ENCODE measurements at regions not wholly inside any gene's neighbourhood (a gene's known extent, or its start where the extent isn't known, plus 50 kb on each side); places are given as distances from the start of the nearest gene placed in this dataset.
"Not testable (repeated sequence)": the region's sequence is repeated elsewhere in the genome, so short reads cannot be mapped to it uniquely, and the experiment has no call there.

DNA sequence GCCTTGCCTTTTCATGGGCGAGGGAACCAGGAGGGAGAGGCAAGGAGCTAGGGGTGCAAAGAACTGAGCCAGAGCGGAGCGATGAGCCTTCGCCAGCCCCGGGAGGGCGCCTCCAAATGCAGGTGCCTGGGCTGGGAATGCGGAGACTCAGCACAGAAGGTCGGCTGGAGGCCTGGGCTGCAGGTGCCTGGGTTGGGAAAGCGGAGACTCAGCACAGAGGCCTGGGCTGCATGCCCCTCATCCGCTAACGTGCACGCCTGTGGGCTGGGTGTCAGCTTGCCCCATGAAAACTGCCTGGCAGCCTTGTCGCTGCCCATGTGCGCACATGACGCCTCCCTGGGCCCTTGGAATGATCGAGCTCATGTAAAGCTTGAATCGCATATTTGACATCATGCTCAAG is 51.8 kb downstream of the POM121L12 start:
- no peak for DNase-seq

DNA sequence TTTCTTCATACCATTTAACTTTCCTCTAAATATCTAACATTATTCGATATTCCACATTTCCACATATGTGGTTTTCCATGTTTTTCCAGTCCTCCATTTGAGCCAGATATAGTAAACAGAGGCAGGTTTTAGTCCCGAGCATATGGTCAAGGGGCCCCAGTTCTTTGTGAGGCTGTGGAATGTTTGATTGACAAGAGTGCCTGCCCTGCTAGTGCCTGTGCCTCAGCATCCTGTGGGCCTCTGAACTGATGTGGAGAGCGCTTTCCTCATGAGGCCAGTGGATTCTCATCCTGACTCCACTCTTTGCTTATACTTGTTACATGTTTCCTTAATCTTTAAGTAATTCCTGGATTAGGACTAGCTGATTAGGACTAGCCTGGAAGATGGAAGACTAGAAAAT is 58.8 kb downstream of the POM121L12 start:
- no peak for DNase-seq

DNA sequence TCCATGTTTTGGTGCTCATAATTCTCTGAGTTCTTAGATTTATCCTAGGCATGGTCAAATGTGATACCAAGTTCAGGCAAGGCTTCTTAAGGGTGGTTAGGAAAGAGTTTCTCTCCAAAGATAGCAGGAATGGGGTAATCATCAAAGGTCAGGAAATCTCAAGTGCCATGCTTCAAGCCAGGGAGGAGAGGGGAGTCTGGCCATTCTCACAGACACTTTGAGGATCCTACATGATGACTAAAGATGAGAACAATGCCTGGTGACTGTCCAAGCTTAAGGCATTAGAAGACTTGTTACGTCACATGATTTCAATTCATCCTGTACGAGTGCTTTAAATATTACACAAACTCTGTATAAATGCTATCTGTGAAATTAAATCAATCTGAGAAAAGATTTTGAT is 59.4 kb downstream of the POM121L12 start:
- DNase-seq, result no peak

DNA sequence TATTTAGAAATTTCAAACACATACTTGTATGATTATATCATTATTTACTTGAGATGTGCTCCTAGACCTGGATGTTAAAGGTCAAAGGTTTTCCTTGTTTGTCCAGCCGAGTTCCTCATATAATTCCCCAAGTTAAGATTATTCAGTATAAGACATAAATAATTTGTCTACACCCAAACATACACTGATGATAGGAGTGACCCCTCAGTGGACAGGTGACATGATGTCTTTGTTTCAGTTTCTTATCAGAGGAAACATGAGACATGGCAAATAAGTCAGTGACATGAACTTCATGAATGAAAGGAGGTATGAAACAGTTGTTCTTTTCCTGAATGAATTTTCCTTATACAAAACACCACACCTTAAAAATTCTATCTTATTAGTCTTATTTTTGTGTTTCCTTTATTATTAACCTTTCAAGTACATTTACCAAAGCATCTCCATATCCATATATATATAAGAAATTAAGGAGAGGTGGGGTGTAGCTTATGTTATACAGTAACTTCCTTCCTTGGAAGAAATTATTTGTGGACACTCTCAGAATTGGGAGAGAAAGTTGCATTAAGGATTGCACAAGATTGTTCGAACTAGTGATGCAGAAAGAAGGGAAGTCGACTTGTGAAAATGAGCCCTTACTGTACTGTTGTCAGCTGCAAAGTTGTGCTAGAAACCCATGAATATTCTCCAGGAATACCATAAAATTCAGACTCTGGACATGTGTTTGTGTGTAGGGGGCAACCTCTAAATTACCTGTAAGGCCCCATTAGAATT is 60.5 kb downstream of the POM121L12 start:
- DNase-seq, result no peak

DNA sequence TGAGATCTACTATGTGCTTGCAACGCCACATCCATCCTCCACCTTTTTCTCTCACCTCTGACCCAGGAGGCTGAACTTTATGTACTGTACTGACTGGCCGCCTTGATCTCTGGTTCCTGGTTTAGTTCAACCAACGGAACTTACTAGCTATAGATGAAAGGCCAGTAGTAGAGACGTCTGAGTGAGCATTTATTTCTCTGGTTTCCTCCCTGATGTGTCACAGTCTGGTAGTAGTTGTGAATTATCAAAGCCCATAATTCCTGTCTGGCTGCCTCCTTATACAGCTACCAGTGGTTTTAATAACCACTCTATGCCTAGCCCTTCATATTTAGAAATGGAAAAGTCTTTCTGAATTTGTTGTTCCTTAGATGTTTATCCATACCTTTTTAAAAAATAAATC is 64.7 kb downstream of the POM121L12 start:
- DNase-seq, result no peak

DNA sequence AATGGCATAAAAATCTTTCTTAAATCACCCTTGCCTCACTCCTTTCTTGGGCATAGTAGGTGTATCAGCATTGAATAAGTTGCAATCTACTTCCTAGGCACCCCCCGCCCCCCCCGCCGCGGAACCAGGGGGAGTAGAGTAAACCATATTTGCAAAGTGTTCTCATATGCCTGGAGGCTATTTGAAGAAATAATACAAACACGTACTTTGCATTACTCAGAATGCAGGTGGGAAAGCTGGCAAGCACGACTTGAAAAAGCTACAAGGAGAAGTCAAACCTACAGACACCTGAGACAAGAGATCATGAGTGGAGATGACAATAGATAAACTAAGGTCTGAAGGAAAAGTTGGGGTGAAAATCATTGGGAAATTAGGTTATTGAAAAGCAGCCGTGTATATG is 65.6 kb downstream of the POM121L12 start:
- DNase-seq, result no peak

DNA sequence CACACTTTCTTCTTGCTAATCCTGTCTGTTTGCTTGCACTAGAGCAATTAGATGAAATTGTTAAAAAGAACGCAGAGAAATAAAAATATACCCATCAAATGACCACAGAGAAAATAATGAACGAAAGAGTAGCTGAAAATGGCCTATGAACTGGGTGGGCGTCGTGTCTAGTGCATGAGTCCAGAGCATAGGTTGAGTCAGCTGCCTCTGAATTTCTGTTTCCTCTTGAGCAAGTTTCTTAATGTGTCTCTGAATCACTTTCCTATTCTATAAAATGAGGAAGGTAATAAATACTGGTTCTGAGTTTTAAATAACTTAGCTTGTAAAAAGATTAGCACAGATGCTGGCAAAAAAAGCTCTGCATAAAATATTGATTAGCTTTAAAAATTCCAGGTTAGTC is 75.0 kb downstream of the POM121L12 start:
- DNase-seq, result no peak

DNA sequence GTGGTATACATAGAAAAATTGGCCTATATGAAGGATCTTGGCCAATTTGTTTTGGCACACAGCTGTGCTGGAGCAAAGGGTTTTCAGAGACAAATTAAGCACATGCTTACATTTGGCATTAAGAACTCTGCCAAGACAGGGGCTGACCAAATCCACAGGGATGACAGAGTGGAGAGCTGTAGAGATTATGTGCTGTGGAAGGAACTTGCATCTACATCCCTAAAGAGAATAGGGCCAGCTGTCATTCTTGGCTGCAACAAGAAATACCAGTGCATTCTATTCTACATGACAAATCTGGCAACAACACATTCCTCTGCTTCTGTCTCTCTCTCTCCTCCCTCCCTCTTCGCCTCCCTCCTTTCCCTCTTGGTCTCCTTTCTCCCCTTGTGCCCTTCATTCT is 75.6 kb downstream of the POM121L12 start:
- no peak for DNase-seq

DNA sequence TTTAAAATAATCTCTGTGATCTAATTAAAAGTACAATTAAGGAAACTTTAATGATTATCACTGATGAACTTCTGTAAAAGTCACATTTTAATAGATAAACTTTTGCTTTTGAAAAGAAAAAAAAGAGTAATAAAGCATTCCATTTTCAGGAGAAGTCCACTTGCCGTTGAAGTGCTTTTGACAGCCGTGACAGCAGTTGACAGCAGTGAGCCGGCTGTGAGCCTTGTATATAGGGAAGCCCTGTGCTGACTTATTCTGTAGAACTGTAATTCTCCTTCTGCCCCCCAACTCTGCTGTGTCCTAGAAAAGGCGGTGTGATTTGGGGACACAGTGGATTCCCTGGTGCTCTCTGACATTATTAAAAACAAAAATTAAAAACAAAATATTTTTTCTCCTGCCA is 78.0 kb downstream of the POM121L12 start:
- DNase-seq, result no peak

DNA sequence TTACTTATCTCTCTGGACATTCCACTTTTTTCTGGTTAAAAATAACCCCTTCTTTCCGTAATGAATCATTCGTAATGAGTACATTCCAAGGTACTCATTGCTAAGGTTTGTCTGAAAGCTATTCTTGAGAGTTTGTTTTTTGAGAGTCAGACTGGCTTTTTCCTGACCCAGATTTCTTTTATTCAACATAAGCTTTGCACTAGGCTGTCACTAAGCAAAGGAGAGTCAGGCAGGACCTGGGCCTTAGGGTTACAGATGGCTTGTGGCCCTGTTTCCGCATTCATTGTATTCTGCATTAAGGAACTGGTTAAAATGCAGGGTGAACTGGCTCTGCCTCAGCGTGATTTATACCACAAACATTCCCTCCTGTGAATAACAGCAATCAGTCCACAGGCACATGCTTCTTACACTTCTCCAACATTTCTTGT is 84.1 kb downstream of the POM121L12 start:
- no peak for DNase-seq

DNA sequence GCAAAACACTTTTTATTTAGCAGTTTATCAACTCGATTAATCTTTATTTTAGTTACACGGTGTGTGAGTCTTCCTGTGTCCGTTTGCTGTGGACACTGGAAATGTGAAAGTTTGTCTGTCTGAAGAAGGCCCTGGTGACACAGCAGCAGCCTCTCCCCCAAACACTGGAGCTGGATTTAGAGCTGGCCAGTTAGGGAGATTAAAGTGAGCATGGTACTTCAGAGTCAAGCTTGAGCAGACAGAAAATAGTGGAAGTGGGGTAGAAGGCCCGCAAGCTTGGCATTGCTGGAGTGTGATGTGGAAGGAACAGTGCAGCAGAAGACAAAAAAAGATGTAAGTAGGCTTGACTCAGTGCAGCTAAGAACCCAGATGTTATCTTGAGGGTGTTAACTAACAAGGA is 85.9 kb downstream of the POM121L12 start:
- no peak for DNase-seq

DNA sequence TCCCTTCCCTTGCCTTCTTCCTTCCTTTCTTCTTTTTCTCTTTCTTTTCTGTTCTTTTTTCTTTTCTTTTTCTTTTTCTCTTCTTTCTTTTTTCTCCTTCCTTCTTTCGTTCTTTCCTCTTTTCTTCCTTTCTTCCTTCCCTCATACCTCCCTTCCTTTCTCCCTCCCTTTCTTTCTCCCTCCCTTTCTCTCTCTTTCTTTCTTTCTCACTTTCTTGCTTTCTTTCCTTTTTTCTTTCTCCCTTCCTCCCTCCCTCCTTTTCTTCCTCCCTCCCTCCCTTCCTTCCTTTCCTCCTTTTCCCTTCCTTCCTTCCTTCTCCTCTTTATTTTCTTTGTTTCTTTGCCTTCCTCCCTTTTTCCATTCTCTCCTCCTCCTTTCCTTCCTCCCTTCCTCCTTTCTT is 96.3 kb downstream of the POM121L12 start:
- no peak for DNase-seq

DNA sequence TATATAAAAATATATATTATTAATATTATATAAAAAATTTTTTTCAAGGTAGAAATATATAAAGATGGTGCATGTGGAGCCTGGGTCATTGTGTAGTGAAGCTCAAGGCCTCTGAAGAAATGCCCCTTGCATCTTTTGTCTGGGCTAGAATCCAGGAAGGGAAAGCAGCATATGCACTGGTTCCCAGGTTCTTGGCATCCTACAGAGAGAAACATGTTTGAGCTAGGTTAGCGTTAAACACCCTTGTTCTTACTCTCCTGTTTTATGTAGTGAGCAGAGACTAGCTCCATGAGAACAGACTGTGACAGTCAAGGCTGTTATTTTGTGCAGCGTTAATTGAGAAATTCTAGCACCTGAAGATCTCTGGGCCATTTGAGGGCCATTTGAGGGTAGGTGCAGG is 116.1 kb downstream of the POM121L12 start:
- no peak for DNase-seq

DNA sequence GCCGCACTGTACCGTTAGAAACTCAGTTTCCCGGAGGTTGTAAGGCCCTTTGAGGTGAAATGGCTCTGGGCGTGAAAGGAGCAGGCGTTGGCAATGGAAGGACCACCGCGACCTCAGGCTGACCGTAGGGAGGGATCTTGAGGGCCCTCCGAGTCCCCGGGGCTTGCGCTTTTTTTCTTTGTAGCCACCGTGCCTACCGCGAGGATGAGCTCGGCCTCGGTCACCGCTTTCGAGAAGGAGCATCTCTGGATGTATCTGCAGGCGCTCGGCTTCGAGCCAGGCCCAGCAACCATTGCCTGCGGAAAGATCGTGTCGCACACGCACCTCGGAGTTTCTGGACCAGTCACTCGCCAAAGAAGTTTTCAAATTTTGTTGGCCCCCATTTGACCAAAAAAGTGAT is 151.8 kb downstream of the POM121L12 start:
- DNase-seq, result not testable (repeated sequence)

DNA sequence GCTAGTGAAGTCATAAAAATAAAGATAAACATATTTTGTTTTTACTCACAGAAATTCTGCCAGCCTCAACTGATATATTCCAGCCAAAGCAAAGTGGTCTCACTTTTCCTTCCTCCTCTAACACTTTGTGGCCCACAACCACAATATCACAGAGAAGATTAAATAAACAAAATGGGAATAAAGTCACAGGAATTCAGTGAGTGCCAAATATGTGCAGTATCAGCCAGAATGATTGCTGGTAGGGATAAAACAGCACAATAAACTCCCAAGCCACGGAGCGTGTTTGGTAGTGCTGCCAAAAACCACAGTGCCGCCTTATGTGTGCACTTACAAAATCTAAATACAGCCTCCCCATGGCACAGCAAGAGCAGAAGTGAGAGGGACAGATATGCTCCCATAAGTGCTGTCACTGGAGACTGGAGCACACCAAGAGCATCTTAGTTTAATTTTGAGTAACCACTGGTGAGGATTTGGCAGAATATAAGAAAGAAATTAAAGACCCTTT is 155.8 kb downstream of the POM121L12 start:
- DNase-seq, result no peak

DNA sequence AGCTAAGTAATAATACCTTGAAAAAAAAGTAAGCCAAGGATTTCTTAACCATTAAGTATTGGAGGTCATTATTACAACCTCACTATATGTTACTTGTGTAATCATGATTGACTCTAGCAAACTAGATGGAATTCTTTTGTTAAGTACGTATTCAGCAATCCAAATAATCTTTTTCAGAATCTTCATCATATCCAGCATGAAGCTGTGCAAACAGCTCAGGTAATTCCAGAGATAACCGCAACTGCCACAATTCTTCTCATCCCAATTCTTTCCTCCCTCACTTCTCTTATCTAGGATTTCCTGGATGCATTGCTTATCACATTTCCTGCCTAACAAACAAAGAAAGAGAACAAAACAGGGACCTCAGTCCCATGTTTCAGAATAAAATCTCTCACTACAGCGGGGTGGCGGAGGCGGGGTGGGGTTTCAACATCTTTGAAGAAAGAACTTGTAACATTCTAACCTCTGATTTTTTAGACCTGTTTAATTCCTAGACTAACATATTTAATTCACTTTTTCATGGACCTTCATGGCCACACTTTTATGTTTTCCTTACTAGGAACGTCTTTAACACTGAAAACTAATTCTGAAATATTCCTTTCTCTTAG is 156.5 kb downstream of the POM121L12 start:
- no peak for DNase-seq

DNA sequence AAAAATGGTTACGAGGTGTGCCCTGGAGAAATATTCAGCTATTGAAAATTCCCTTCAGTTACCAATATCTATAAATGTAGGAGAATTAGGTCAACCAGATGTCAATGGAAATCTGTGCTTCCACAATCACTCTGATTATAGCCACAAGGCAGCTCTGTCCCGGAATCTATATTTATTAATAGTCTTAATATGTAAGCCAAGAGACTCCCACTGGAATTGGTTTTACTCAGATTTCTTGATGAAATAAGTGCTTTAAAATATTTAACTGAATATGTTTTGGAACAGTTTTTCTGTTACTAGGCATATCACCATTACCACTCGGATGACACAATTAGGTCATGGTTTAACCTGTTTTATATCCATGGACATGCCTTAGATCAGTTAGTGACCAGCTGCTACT is 169.6 kb downstream of the POM121L12 start:
- no peak for DNase-seq

DNA sequence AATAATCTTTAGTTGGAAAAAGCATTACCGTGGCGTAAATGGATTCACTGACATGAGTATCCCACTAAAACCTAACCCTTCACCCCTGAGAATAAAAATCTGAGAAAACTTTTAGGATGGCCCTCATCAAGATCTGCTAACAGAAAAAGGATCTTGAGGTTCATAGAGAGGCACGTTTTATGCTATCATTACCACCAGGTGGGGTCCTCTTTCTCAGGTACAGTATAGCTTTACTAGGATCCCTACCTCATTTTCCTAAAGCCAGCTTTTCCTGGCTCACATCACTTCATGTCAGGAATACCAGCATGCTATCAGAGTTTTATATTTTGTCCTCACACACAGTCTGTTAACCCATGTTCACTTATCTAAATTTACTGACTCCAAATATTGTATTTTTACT is 173.7 kb downstream of the POM121L12 start:
- DNase-seq, result no peak

DNA sequence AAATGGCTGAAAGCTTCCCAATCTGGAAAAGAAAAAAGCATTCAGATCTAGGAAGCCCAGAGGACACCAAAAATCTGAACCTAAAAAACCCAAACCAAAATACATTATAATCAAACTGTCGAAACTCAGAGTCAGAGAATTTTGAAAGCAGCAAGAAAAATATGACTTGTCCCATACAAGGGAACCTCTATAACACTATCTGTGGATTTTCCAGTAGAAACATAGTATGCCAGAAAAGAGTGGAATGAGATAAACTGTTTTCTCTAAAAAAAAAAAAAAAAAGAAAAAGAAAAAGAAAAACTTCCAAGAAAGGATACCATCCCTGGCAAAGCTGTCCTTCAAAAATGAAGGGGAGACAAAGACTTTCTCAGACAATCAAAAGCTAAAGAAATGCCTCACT is 179.0 kb downstream of the POM121L12 start:
- no peak for DNase-seq

DNA sequence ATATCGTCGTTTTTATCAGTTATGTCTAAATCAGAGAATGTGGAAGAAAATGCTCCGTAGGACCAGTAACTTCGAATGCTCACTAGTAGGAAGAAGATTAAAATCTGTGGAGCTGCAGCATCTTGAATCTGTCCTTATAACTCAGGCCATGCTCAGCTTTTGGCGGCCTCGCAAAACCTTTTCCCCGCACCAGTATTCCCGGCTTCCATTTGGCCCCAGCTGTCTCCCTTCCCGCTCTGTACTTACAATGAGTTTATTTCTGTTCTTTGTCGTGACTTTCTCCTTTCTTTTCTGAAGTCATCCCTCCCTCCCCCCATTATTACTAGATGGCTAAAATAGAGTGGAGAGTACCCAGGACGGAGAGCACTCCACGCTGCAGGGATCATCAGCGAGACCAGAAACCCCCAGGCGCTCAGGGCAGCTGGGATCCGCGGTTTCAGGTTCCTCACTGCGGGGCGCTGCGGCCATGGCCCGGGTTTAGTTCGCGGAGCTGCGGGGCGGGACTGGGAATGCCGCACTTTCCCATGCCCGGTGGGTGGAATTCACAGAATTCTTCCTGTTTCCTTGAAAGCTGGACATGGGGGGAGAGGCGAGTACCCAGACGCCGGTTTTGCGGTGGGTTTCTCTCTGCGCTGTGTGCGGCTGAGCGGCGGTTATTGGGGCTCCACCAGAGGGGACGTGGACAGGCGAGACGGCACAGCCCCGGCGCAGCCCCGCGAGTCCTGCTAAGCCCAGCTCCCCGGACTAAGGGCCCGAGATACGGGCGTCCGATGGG is 183.5 kb downstream of the POM121L12 start:
- DNase-seq, result no peak

DNA sequence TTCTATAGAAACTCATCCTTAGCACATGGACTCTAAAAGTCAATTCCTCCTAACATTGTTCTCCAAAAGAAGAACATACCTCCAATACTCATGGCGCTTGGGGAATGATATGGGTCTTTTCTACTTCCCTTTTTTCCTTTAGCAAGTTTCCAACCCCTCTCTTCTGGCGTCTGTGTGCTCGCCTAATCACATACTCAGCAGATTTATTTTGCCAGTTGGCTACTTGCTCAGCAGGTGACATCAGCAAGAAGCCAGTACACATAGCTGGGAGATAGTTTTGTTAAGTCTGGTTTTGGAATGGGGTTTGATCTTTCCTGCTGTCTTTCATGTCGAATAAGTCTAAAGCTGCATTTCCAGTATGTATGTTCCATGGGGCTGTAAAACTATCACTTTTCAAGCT is 193.8 kb downstream of the POM121L12 start:
- no peak for DNase-seq

DNA sequence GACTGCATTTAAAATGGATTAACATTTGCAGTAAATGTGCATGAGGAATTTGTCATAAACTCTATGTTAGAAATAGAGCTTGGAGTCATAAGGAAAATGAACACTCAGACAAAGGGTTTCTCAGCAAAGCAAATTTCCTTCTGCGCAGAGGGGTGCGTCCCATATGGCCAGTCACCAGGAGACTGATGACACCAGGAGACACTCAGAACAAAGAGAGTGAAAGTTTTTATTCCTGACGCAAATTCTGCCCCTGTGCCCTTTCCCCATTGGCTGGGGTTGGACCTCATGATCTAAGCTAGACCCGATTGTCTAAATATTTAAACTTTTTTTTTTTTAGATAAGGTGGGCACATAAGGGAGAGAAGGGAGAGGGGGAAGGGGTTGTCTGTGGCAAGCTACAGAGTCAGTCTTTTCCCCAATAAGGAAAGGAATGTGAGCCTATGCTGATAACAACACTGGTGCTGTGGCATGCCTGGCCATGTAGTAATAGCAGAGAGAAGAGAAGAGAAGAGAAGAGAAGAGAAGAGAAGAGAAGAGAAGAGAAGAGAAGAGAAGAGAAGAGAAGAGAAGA is 202.0 kb downstream of the POM121L12 start:
- no peak for DNase-seq

DNA sequence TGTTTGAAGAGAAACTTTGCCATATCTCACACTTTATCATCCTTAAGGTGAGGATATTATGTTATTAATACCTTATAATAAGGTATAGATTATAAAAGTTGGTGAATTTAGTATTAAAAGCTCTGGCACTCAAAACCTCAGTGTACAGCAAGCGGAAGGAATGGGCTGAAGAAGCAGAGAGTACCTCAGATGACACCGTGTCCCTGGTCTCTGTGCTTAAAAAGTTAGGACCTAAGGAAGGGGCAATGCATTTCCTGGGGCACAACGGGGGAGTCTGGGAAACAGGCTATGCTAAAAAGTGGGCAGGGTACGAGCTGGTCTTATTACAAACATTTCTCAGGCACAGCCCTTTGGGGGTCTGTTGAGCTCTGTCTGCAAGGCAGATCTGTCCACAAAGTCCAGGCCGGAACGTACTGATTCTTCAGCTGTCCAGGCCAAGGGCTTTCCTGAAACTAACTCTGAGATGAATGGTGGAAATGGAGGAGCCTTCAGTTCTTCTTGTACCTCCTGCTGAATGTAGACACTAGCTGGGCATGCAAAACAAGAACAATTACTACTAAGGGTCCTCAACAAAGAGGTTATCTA is 202.7 kb downstream of the POM121L12 start:
- DNase-seq, result no peak
